Endothelial cell of umbilical vein (primary cell): ENCODE measurements at regions not wholly inside any gene's neighbourhood (a gene's known extent, or its start where the extent isn't known, plus 50 kb on each side); places are given as distances from the start of the nearest gene placed in this dataset.

ENCODE experiments used
- BruUV-seq: library from RNA; stranded (reverse); fragments of 400-500 nt; replicated peaks from 2 replicates; lab custom pipeline; 2021; lab: Mats Ljungman, UMichigan
- CTCF ChIA-PET: fragments of 300-600, 350-600 bp; sonication (Branson Sonifier 250); formaldehyde crosslinking; loops from one replicate; lab custom pipeline; 2021; ENCODE audit warnings: antibody characterized with exemption, inconsistent platforms; lab: Charles Lee
- POLR2A ChIA-PET: fragments of 300-600, 350-600 bp; sonication (Branson Sonifier 250); formaldehyde crosslinking; loops from one replicate; lab custom pipeline; 2021; ENCODE audit warnings: antibody characterized with exemption, inconsistent platforms; lab: Charles Lee
- DNase-seq: peaks from one replicate; pipeline ENCODE4 v3.0.0-alpha.2; 2011; ENCODE audit warnings: low read depth, low spot score
- FAIRE-seq: peaks from 2 replicates; lab custom pipeline; 2011; peaks lifted over from hg19 to GRCh38; lab: Jason Lieb, UNC
- H2AFZ ChIP-seq: 2 replicates; pipeline ENCODE4 v1.6.0; 2012; ENCODE audit warnings: low read depth, low read length, control low read depth, inconsistent platforms
- H3K27ac ChIP-seq: 2 replicates; pipeline ENCODE4 v1.5.1; 2011; ENCODE audit warnings: low read depth, mild to moderate bottlenecking, control low read depth, low read length, moderate library complexity; ENCODE audit not compliant: insufficient read depth
- H3K27me3 ChIP-seq, 2 experiments: 2 replicates each; pipeline versions ENCODE4 v1.6.0 to v1.6.1; 2011; ENCODE audit warnings: low read length in 2 of 2, mixed read lengths in 1 of 2; ENCODE audit not compliant: control insufficient read depth in 2 of 2, insufficient read depth in 2 of 2
- H3K36me3 ChIP-seq, 2 experiments: 2 replicates in 1 of 2; 3 replicates in 1 of 2; pipeline ENCODE4 v1.5.1; 2011; ENCODE audit warnings: low read length in 2 of 2, mild to moderate bottlenecking in 1 of 2, moderate library complexity in 1 of 2; ENCODE audit not compliant: control insufficient read depth in 2 of 2, insufficient read depth in 2 of 2; ENCODE audit errors: extremely low read depth in 1 of 2
- H3K4me1 ChIP-seq: 3 replicates; pipeline ENCODE4 v1.5.1; 2011; ENCODE audit warnings: mild to moderate bottlenecking, low read length; ENCODE audit not compliant: control insufficient read depth, insufficient read depth; ENCODE audit errors: extremely low read depth
- H3K4me2 ChIP-seq: 2 replicates; pipeline ENCODE4 v1.6.1; 2011; ENCODE audit warnings: low read length, control low read depth, mixed read lengths; ENCODE audit not compliant: insufficient read depth
- H3K4me3 ChIP-seq, 3 experiments: fragments of 200-600 bp in 1 of 3; sonication (generic), shearing (Covaris generic) in 1 of 3; replicated peaks in 1 of 3; 2 replicates each; pipeline ENCODE4 v1.5.1; 2011 to 2016; ENCODE audit warnings: control low read depth in 3 of 3, low read length in 3 of 3, mild to moderate bottlenecking in 2 of 3, inconsistent platforms in 1 of 3, low read depth in 1 of 3, moderate library complexity in 1 of 3; ENCODE audit not compliant: insufficient read depth in 1 of 3
- H3K79me2 ChIP-seq: 2 replicates; pipeline ENCODE4 v1.6.0; 2012; ENCODE audit warnings: low read length, inconsistent platforms; ENCODE audit not compliant: control insufficient read depth, insufficient read depth
- H3K9ac ChIP-seq: replicated peaks from 2 replicates; pipeline ENCODE3; 2011; ENCODE audit warnings: low read length, control low read depth; ENCODE audit not compliant: insufficient read depth; ENCODE audit errors: extremely low read depth
- H3K9me1 ChIP-seq: replicated peaks from 3 replicates; pipeline ENCODE4 v1.6.0; 2011; ENCODE audit warnings: mild to moderate bottlenecking, low read length; ENCODE audit not compliant: control insufficient read depth, insufficient read depth; ENCODE audit errors: extremely low read depth
- H3K9me3 ChIP-seq: replicated peaks from 2 replicates; pipeline ENCODE4 v1.5.1; 2012; ENCODE audit warnings: low read length, inconsistent platforms; ENCODE audit not compliant: control insufficient read depth, insufficient read depth
- H4K20me1 ChIP-seq: replicated peaks from 2 replicates; pipeline ENCODE3; 2011; ENCODE audit warnings: mild to moderate bottlenecking, low read length; ENCODE audit not compliant: control insufficient read depth, insufficient read depth; ENCODE audit errors: extremely low read depth
- EZH2 ChIP-seq: IDR thresholded peaks from 2 replicates; pipeline ENCODE4 v1.6.1; 2012; ENCODE audit warnings: borderline replicate concordance, low read depth, mild to moderate bottlenecking, moderate library complexity, low read length, inconsistent platforms; ENCODE audit not compliant: severe bottlenecking
- FOS ChIP-seq: IDR thresholded peaks from 2 replicates; pipeline ENCODE4 v1.6.1; 2011; ENCODE audit warnings: mild to moderate bottlenecking, low read length, moderate library complexity, borderline replicate concordance; ENCODE audit not compliant: insufficient read depth
- GATA2 ChIP-seq: IDR thresholded peaks from 2 replicates; pipeline ENCODE4 v1.7.0; 2011; ENCODE audit warnings: low read depth, mild to moderate bottlenecking, moderate library complexity, mixed read lengths, low read length; ENCODE audit not compliant: insufficient read length, insufficient read depth
- JUN ChIP-seq: IDR thresholded peaks from 2 replicates; pipeline ENCODE4 v1.6.1; 2011; ENCODE audit warnings: borderline replicate concordance, low read depth; ENCODE audit not compliant: insufficient read length, insufficient read depth
- MYC ChIP-seq: IDR thresholded peaks from one replicate; pipeline ENCODE4 v1.6.1; 2011; ENCODE audit warnings: mild to moderate bottlenecking, low read depth, low read length
- POLR2A ChIP-seq: IDR thresholded peaks from 2 replicates; pipeline ENCODE4 v1.6.1; 2012; ENCODE audit warnings: low read depth, mild to moderate bottlenecking, control low read depth, low read length
- POLR2AphosphoS5 ChIP-seq: IDR thresholded peaks from 2 replicates; pipeline ENCODE4 v1.6.1; 2012; ENCODE audit warnings: low read depth, mild to moderate bottlenecking, control low read depth, low read length, moderate library complexity; ENCODE audit not compliant: insufficient read depth
- dilution Hi-C: fragments of 300-500 bp; cut with MboI; formaldehyde crosslinking; loops from one replicate; pipeline ENCODE4 v1.15.0; 2019; ENCODE audit warnings: low sequenced_read_pairs; ENCODE audit not compliant: extremely low pct_ligation_motif_present
- intact Hi-C: fragments of 100-400 bp; cut with micrococcal nuclease; formaldehyde crosslinking; loops from one replicate; pipeline ENCODE4 v1.10.0; 2022
- TF ChIP-seq, protein P1 (sequence below): IDR thresholded peaks from 2 replicates; pipeline ENCODE4 v1.6.1; 2011; ENCODE audit not compliant: insufficient read depth, insufficient read length

DNA sequence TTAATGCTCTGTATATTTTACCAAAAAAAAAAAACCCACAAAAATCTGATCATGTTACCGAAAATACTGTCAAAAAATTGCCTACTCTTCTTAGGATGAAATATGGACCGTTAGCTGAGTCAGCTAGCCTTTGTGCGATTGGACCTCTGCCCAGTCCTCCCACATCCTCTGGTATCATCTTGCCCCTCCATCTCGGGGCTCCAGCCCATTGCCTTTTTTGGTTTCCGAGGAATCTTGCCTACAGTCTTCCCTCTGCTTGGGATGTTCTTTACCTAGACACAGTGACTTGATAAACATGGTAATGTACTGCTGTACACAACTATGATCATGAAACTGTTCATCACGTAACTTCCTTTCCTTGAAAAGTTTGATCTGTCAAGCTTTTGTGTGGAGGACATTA is 371.4 kb downstream of the SV2B start:
- Histone ChIP-seq H3K9me3 (no peaks in the 10 kb centered on the region), H3K4me1 (no peaks in the 10 kb centered on the region), H4K20me1 (no peaks in the 10 kb centered on the region), H3K4me2 (no peak overlapping the region), H2AFZ (no peak overlapping the region), H3K27ac (no peak overlapping the region), H3K27me3 (no peaks in the 10 kb centered on the region), H3K4me3 (no peak overlapping the region), H3K9ac (no peak overlapping the region), H3K36me3 (no peaks in the 10 kb centered on the region), H3K9me1 (no peaks in the 10 kb centered on the region), H3K79me2 (no peaks in the 10 kb centered on the region)
- CTCF ChIA-PET = no interaction called here
- dilution Hi-C loops (no loop called here), intact Hi-C loops (no loop called here)
- no peak for FAIRE-seq
- no TSS peak for BruUV-seq
- DNase-seq = no peak
- POLR2A ChIA-PET = no interaction called here
- TF ChIP-seq GATA2 = no peak
- TF ChIP-seq EZH2 = no peak
- no peak for TF ChIP-seq POLR2A
- TF ChIP-seq JUN = no peak
- no peak for TF ChIP-seq POLR2AphosphoS5
- TF ChIP-seq, protein P1, sequence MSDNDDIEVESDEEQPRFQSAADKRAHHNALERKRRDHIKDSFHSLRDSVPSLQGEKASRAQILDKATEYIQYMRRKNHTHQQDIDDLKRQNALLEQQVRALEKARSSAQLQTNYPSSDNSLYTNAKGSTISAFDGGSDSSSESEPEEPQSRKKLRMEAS = no peak
- no peak for TF ChIP-seq FOS

DNA sequence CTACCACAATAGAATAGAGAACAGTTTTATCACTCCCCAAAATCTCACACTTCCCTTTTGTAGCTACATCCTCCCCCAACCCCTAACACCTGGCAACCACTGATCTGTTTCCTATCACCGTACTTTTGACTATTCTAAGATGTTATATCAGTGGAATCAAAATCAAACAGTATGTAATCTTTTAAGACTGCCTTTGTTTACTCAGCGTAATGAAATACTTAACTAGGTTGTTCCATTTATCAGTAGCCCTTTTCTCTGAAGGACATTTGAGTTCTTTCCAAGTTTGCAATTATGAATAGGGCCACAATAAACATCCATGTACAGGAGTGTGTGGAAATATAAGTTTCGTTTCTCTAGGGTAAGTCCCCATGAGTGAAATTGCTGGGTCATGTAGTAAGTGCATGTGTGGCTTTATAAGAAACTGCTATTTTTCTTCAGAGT is 372.3 kb downstream of the SV2B start:
- DNase-seq = no peak
- intact Hi-C loops (no loop called here), dilution Hi-C loops (no loop called here)
- no peak overlapping the region for H3K9ac ChIP-seq
- H3K79me2 ChIP-seq = no peaks in the 10 kb centered on the region
- H2AFZ ChIP-seq = no peak overlapping the region
- no peaks in the 10 kb centered on the region for H3K9me1 ChIP-seq
- H3K27me3 ChIP-seq = no peaks in the 10 kb centered on the region
- TF ChIP-seq, protein P1 = no peak
- TF ChIP-seq MYC = no peak
- no peak for TF ChIP-seq POLR2AphosphoS5
- TF ChIP-seq EZH2 = no peak
- no peak for TF ChIP-seq POLR2A
- POLR2A ChIA-PET = no interaction called here
- H3K4me2 ChIP-seq = no peak overlapping the region
- no peaks in the 10 kb centered on the region for H3K4me1 ChIP-seq
- no peak overlapping the region for H3K4me3 ChIP-seq
- H3K36me3 ChIP-seq = no peaks in the 10 kb centered on the region
- peaks cover 2% of the 10 kb centered on the region for H3K9me3 ChIP-seq
- H3K27ac ChIP-seq = no peak overlapping the region
- no peaks in the 10 kb centered on the region for H4K20me1 ChIP-seq
- CTCF ChIA-PET = no interaction called here
- no peak for FAIRE-seq
- no TSS peak for BruUV-seq
